Calu3 (cell line): ENCODE measurements at regions not wholly inside any gene's neighbourhood (a gene's known extent, or its start where the extent isn't known, plus 50 kb on each side); places are given as distances from the start of the nearest gene placed in this dataset.

Source experiments
- BruUV-seq: library from RNA; stranded (reverse); fragments of 400-500 nt; replicated peaks from 2 replicates; lab custom pipeline; 2021; lab: Mats Ljungman, UMichigan
- CTCF ChIA-PET: fragments of 300-600 bp; sonication (Branson Sonifier 250); formaldehyde crosslinking; loops from one replicate; lab custom pipeline; 2022; ENCODE audit warnings: antibody characterized with exemption; lab: Charles Lee
- DNase-seq: peaks from one replicate; pipeline ENCODE4 v3.0.0; 2022
- H3K27ac Mint-ChIP-seq: one replicate; pipeline ENCODE4 v1.8.0; 2022; ENCODE audit warnings: mixed read lengths; ENCODE audit not compliant: unreplicated experiment
- H3K27me3 Mint-ChIP-seq: one replicate; pipeline ENCODE4 v1.8.0; 2022; ENCODE audit warnings: mixed read lengths; ENCODE audit not compliant: unreplicated experiment
- H3K36me3 Mint-ChIP-seq: one replicate; pipeline ENCODE4 v1.8.0; 2022; ENCODE audit warnings: mild to moderate bottlenecking, moderate library complexity, mixed read lengths; ENCODE audit not compliant: insufficient read depth, unreplicated experiment
- H3K4me1 Mint-ChIP-seq: one replicate; pipeline ENCODE4 v1.8.0; 2022; ENCODE audit warnings: mild to moderate bottlenecking, low read depth, mixed read lengths; ENCODE audit not compliant: unreplicated experiment
- H3K4me3 Mint-ChIP-seq: one replicate; pipeline ENCODE4 v1.8.0; 2022; ENCODE audit warnings: mild to moderate bottlenecking, low read depth, moderate library complexity, mixed read lengths; ENCODE audit not compliant: unreplicated experiment
- H3K9me3 Mint-ChIP-seq: one replicate; pipeline ENCODE4 v1.8.0; 2022; ENCODE audit warnings: low read depth, mixed read lengths; ENCODE audit not compliant: unreplicated experiment
- CTCF ChIP-seq: fragments of 200-600 bp; IDR thresholded peaks from one replicate; pipeline ENCODE4 v1.8.0; 2022; ENCODE audit warnings: antibody characterized with exemption; ENCODE audit not compliant: unreplicated experiment
- intact Hi-C: fragments of 100-400 bp; cut with micrococcal nuclease; formaldehyde crosslinking; loops from one replicate; pipeline ENCODE4 v1.10.0; 2022; ENCODE audit not compliant: unreplicated experiment

DNA sequence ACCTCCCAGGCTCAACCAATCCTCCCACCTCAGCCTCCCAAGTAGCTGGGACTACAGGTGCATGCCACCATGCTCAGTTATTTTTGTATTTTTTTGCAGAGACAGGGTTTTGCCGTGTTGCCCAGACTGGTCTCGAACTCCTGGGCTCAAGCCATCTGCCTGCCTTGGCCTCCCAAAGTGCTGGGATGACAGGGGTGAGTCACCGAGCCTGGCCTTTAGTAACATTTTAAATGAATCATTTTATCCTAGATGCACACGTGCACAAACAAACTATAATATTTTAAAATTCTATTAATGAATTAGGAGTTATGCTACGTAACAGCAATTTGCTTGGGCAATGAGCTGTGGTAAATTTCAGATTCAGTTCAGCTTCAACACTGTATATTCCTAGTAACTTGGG lies 862.5 kb upstream of the ID2 start:
- intact Hi-C loops = no loop called here
- no peak for TF ChIP-seq CTCF
- no peak for DNase-seq
- Mint-ChIP-seq H3K4me3 (no peak overlapping the region), H3K36me3 (no peaks in the 10 kb centered on the region), H3K4me1 (peaks cover 23% of the 10 kb centered on the region), H3K27me3 (no peaks in the 10 kb centered on the region), H3K9me3 (peaks cover 8% of the 10 kb centered on the region), H3K27ac (no peak overlapping the region)
- CTCF ChIA-PET = no interaction called here
- no TSS peak for BruUV-seq

DNA sequence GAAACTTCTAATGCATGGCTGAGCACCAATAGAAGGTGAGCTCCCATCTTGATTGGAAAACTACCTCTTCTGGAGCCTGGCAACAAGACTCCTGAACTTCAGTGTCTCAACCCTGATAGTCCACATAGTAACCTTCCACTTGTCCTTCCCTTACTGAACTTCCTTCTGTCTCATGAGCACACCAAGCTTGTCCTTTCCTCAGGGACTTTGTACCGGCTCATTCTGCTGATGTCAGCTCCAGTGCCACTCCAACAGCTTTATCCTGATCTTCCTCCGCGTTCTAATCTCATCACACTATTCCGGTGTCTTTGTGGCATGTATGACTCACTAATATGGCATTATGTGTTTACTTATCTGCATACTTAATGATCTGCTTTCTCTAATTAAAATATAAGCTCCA lies 862.0 kb upstream of the ID2 start:
- Mint-ChIP-seq H3K4me3 (no peak overlapping the region), H3K27ac (peak overlapping the region; percentile 6), H3K36me3 (no peaks in the 10 kb centered on the region), H3K27me3 (no peaks in the 10 kb centered on the region), H3K9me3 (peaks cover 5% of the 10 kb centered on the region), H3K4me1 (peaks cover 23% of the 10 kb centered on the region)
- TF ChIP-seq CTCF = no peak
- intact Hi-C loops = no loop called here
- BruUV-seq = no TSS peak
- DNase-seq = no peak
- CTCF ChIA-PET = no interaction called here

DNA sequence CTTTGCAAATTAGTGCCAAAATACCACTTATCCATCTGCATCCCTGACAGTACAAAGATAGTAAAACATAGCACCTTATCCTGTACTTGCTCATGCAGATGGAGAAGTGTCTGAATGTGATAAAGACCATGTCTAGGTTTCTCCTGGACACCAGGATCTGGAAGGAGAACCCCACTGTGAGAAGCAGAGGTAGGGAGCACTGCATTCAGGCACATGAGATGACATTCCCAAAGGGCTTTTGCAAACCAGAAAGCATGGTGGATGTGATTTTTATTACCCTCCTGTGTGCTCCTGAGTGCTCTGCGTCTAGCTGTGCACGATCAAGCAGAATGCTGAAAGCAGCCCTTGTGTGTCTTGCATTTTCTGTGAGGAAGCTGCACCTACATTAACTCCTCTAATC lies 857.6 kb upstream of the ID2 start:
- peaks cover 8% of the 10 kb centered on the region for H3K36me3 Mint-ChIP-seq
- H3K9me3 Mint-ChIP-seq = no peaks in the 10 kb centered on the region
- peaks cover 39% of the 10 kb centered on the region for H3K4me1 Mint-ChIP-seq
- H3K4me3 Mint-ChIP-seq = no peak overlapping the region
- peak overlapping the region; percentile 95 for H3K27ac Mint-ChIP-seq
- intact Hi-C loops = no loop called here
- BruUV-seq = no TSS peak
- no peak for DNase-seq
- CTCF ChIA-PET = interaction anchor here (2.1 kb wide), 1 partner anchor 51 kb away, joined by 11 read pairs; no protein-coding TSS in a partner anchor
- no peaks in the 10 kb centered on the region for H3K27me3 Mint-ChIP-seq
- TF ChIP-seq CTCF = no peak

- intact Hi-C loops = loop anchor here (1.0 to 5.0 kb wide), 5 partner anchors 52 to 856 kb away; no protein-coding TSS in a partner anchor
- BruUV-seq = no TSS peak
- Mint-ChIP-seq H3K4me3 (peak overlapping the region; percentile 62), H3K27ac (peak overlapping the region; percentile 95), H3K36me3 (peaks cover 8% of the 10 kb centered on the region), H3K9me3 (peaks cover 4% of the 10 kb centered on the region), H3K27me3 (no peaks in the 10 kb centered on the region), H3K4me1 (peaks cover 30% of the 10 kb centered on the region)
- no peak for TF ChIP-seq CTCF
- CTCF ChIA-PET = interaction anchor here (1.2 to 2.1 kb wide), 4 partner anchors 11 to 700 kb away, joined by 3 to 11 read pairs (median 5); no protein-coding TSS in a partner anchor
- peak; percentile 83 for DNase-seq
Observed at GRCh38 chr2:7825591-7826312, 856.1 kb upstream of the ID2 start.
